OCI-LY3 (cell line): ENCODE measurements at regions not wholly inside any gene's neighbourhood (a gene's known extent, or its start where the extent isn't known, plus 50 kb on each side); places are given as distances from the start of the nearest gene placed in this dataset.

Experiments
- H2AFZ ChIP-seq: fragments of 200-600, 300-600 bp; shearing (Covaris generic); 2 replicates; pipeline ENCODE4 v1.6.0; 2014; ENCODE audit warnings: antibody characterized with exemption, low read depth, low read length
- H3K27ac ChIP-seq: fragments of 200-600, 300-600 bp; sonication (generic); 2 replicates; pipeline ENCODE4 v1.5.1; 2014; ENCODE audit warnings: mild to moderate bottlenecking, low read length, moderate library complexity, mixed read lengths
- H3K27me3 ChIP-seq: fragments of 200-600, 300-600 bp; sonication (generic); 2 replicates; pipeline ENCODE4 v1.6.1; 2014; ENCODE audit warnings: low read depth, low read length, mixed read lengths
- H3K36me3 ChIP-seq: fragments of 200-600, 300-600 bp; sonication (generic); replicated peaks from 2 replicates; pipeline ENCODE3; 2014; ENCODE audit warnings: low read depth, low read length, mixed read lengths
- H3K4me1 ChIP-seq: fragments of 300-600, 200-600 bp; sonication (generic); 2 replicates; pipeline ENCODE4 v1.6.1; 2014; ENCODE audit warnings: low read length, mixed read lengths
- H3K4me2 ChIP-seq: fragments of 200-600, 300-600 bp; sonication (generic); 2 replicates; pipeline ENCODE4 v1.6.1; 2014; ENCODE audit warnings: low read length, mixed read lengths
- H3K4me3 ChIP-seq: fragments of 300-600, 200-600 bp; sonication (generic); 2 replicates; pipeline ENCODE4 v1.5.1; 2014; ENCODE audit warnings: antibody characterized with exemption, mild to moderate bottlenecking, low read length, moderate library complexity
- H3K79me2 ChIP-seq: fragments of 300-600, 200-600 bp; shearing (Covaris generic); 2 replicates; pipeline ENCODE4 v1.6.1; 2014; ENCODE audit warnings: mild to moderate bottlenecking, low read length, mixed read lengths
- H3K9ac ChIP-seq: fragments of 300-600, 200-600 bp; shearing (Covaris generic); 2 replicates; pipeline ENCODE4 v1.6.0; 2014; ENCODE audit warnings: mild to moderate bottlenecking, low read length, moderate library complexity
- H3K9me3 ChIP-seq: fragments of 200-600, 300-600 bp; shearing (Covaris generic); 2 replicates; pipeline ENCODE4 v1.6.1; 2014; ENCODE audit warnings: low read length, mixed read lengths; ENCODE audit not compliant: insufficient read depth
- H4K20me1 ChIP-seq: fragments of 200-600, 300-600 bp; sonication (generic); 2 replicates; pipeline ENCODE4 v1.6.1; 2016; ENCODE audit warnings: low read length, mixed read lengths; ENCODE audit not compliant: insufficient read depth
- EZH2phosphoT487 ChIP-seq: fragments of 200-600 bp; shearing (Covaris generic); IDR thresholded peaks from 2 replicates; pipeline ENCODE4 v1.6.1; 2018; ENCODE audit warnings: antibody characterized with exemption, mixed run types, low read depth
- TF ChIP-seq, protein P1 (sequence below): fragments of 200-600, 300-600 bp; sonication (generic); IDR thresholded peaks from 2 replicates; pipeline ENCODE4 v1.5.1; 2014; ENCODE audit warnings: antibody characterized with exemption, low read length, low read depth

- H3K4me3 ChIP-seq = no peak overlapping the region
- H3K9ac ChIP-seq = no peak overlapping the region
- H3K27me3 ChIP-seq = no peaks in the 10 kb centered on the region
- no peaks in the 10 kb centered on the region for H3K4me1 ChIP-seq
- TF ChIP-seq, protein P1, sequence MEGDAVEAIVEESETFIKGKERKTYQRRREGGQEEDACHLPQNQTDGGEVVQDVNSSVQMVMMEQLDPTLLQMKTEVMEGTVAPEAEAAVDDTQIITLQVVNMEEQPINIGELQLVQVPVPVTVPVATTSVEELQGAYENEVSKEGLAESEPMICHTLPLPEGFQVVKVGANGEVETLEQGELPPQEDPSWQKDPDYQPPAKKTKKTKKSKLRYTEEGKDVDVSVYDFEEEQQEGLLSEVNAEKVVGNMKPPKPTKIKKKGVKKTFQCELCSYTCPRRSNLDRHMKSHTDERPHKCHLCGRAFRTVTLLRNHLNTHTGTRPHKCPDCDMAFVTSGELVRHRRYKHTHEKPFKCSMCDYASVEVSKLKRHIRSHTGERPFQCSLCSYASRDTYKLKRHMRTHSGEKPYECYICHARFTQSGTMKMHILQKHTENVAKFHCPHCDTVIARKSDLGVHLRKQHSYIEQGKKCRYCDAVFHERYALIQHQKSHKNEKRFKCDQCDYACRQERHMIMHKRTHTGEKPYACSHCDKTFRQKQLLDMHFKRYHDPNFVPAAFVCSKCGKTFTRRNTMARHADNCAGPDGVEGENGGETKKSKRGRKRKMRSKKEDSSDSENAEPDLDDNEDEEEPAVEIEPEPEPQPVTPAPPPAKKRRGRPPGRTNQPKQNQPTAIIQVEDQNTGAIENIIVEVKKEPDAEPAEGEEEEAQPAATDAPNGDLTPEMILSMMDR = no peak
- no peak for TF ChIP-seq EZH2phosphoT487
- no peaks in the 10 kb centered on the region for H3K79me2 ChIP-seq
- no peak overlapping the region for H3K4me2 ChIP-seq
- H3K27ac ChIP-seq = no peak overlapping the region
- H4K20me1 ChIP-seq = no peaks in the 10 kb centered on the region
- H3K36me3 ChIP-seq = no peaks in the 10 kb centered on the region
- H2AFZ ChIP-seq = no peak overlapping the region
- no peaks in the 10 kb centered on the region for H3K9me3 ChIP-seq
Observed at GRCh38 chr1:116316373-116316772, 56.7 kb upstream of the ATP1A1 start.

- no peaks in the 10 kb centered on the region for H3K9me3 ChIP-seq
- TF ChIP-seq, protein P1 = no peak
- no peak for TF ChIP-seq EZH2phosphoT487
- H3K4me2 ChIP-seq = no peak overlapping the region
- H3K27ac ChIP-seq = no peak overlapping the region
- H2AFZ ChIP-seq = no peak overlapping the region
- H3K4me3 ChIP-seq = no peak overlapping the region
- no peaks in the 10 kb centered on the region for H3K4me1 ChIP-seq
- no peaks in the 10 kb centered on the region for H3K27me3 ChIP-seq
- H3K36me3 ChIP-seq = no peaks in the 10 kb centered on the region
- H3K79me2 ChIP-seq = no peaks in the 10 kb centered on the region
- H3K9ac ChIP-seq = no peak overlapping the region
- no peaks in the 10 kb centered on the region for H4K20me1 ChIP-seq
Observed at GRCh38 chr1:116318897-116319296, 54.1 kb upstream of the ATP1A1 start.

DNA sequence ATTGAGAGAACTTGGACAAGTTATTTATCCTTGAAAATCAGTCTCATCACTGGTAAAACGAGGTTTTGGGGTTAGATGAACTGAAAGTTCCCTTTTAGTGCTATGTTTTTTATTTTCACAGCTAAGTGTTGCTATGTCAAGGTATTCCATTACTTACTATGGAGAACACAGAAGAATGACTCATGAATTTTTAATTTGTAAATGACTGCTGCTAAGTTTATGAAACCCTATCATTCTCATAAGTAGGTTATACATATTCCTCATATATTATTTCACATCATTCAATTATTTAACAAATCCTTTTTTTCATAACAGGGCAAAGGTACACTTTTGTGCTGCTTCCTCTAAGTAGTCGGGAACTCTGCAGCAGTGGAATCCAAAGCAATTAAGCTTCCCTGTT lies 52.2 kb upstream of the ATP1A1 start:
- Histone ChIP-seq H3K4me1 (peaks cover 4% of the 10 kb centered on the region; the same call in 1 of the 2 replicates), H3K9ac (no peak overlapping the region), H3K27ac (no peak overlapping the region), H3K79me2 (no peaks in the 10 kb centered on the region), H3K36me3 (no peaks in the 10 kb centered on the region), H3K4me2 (no peak overlapping the region), H3K9me3 (no peaks in the 10 kb centered on the region), H3K27me3 (no peaks in the 10 kb centered on the region), H4K20me1 (no peaks in the 10 kb centered on the region), H3K4me3 (no peak overlapping the region), H2AFZ (no peak overlapping the region)
- no peak for TF ChIP-seq EZH2phosphoT487
- TF ChIP-seq, protein P1 = no peak

- Histone ChIP-seq H4K20me1 (no peaks in the 10 kb centered on the region), H2AFZ (no peak overlapping the region), H3K27me3 (no peaks in the 10 kb centered on the region), H3K4me1 (peaks cover 5% of the 10 kb centered on the region; the same call in 1 of the 2 replicates), H3K4me2 (no peak overlapping the region), H3K79me2 (no peaks in the 10 kb centered on the region), H3K36me3 (no peaks in the 10 kb centered on the region), H3K4me3 (no peak overlapping the region), H3K9ac (no peak overlapping the region), H3K9me3 (no peaks in the 10 kb centered on the region), H3K27ac (no peak overlapping the region)
- TF ChIP-seq, protein P1 = no peak
- no peak for TF ChIP-seq EZH2phosphoT487
Observed at GRCh38 chr1:116321766-116322175, 51.3 kb upstream of the ATP1A1 start.
